Keratinocyte (primary cell): ENCODE measurements at regions not wholly inside any gene's neighbourhood (a gene's known extent, or its start where the extent isn't known, plus 50 kb on each side); places are given as distances from the start of the nearest gene placed in this dataset.

ENCODE experiments used
- DNase-seq: peaks from one replicate; pipeline ENCODE4 v3.0.0-alpha.2; 2011; ENCODE audit warnings: low read depth, missing footprints, low spot score
- FAIRE-seq: peaks from 2 replicates; lab custom pipeline; 2011; peaks lifted over from hg19 to GRCh38; lab: Jason Lieb, UNC
- H2AFZ ChIP-seq: 2 replicates; pipeline ENCODE4 v1.6.0; 2012; ENCODE audit warnings: low read length, control low read depth, inconsistent platforms; ENCODE audit not compliant: control insufficient read depth
- H3K27ac ChIP-seq: 2 replicates; pipeline ENCODE4 v1.5.1; 2011; ENCODE audit warnings: low read length; ENCODE audit not compliant: control insufficient read depth, insufficient read depth
- H3K27me3 ChIP-seq: 3 replicates; pipeline ENCODE4 v1.6.0; 2011; ENCODE audit warnings: low read length; ENCODE audit not compliant: control insufficient read depth, insufficient read depth; ENCODE audit errors: extremely low read depth
- H3K36me3 ChIP-seq, 2 experiments: 2 replicates in 1 of 2; 3 replicates in 1 of 2; pipeline ENCODE4 v1.5.1; 2011; ENCODE audit warnings: low read length in 2 of 2, mild to moderate bottlenecking in 1 of 2; ENCODE audit not compliant: control insufficient read depth in 2 of 2, insufficient read depth in 2 of 2; ENCODE audit errors: extremely low read depth in 1 of 2
- H3K4me1 ChIP-seq: 3 replicates; pipeline ENCODE4 v1.5.1; 2011; ENCODE audit warnings: low read length; ENCODE audit not compliant: control insufficient read depth, insufficient read depth; ENCODE audit errors: extremely low read depth
- H3K4me2 ChIP-seq: 3 replicates; pipeline ENCODE4 v1.6.0; 2011; ENCODE audit warnings: low read depth, low read length; ENCODE audit not compliant: control insufficient read depth, insufficient read depth; ENCODE audit errors: extremely low read depth
- H3K4me3 ChIP-seq, 3 experiments: fragments of 200-600 bp in 1 of 3; sonication (generic) in 1 of 3; 2 replicates in 2 of 3; 3 replicates in 1 of 3; pipeline ENCODE4 v1.5.1; 2011 to 2016; ENCODE audit warnings: low read length in 3 of 3, mild to moderate bottlenecking in 3 of 3, control low read depth in 2 of 3, inconsistent platforms in 1 of 3, low read depth in 1 of 3, mixed read lengths in 1 of 3, mixed run types in 1 of 3, moderate library complexity in 1 of 3; ENCODE audit not compliant: control insufficient read depth in 2 of 3, insufficient read depth in 2 of 3; ENCODE audit errors: extremely low read depth in 1 of 3
- H3K79me2 ChIP-seq: 2 replicates; pipeline ENCODE4 v1.6.0; 2012; ENCODE audit warnings: low read length; ENCODE audit not compliant: control insufficient read depth, insufficient read depth
- H3K9ac ChIP-seq: 3 replicates; pipeline ENCODE4 v1.6.0; 2011; ENCODE audit warnings: low read length; ENCODE audit not compliant: control insufficient read depth, insufficient read depth; ENCODE audit errors: extremely low read depth
- H3K9me1 ChIP-seq: 3 replicates; pipeline ENCODE4 v1.6.0; 2011; ENCODE audit warnings: low read length; ENCODE audit not compliant: control insufficient read depth, insufficient read depth; ENCODE audit errors: extremely low read depth
- H3K9me3 ChIP-seq: 2 replicates; pipeline ENCODE4 v1.5.1; 2012; ENCODE audit warnings: low read depth, low read length; ENCODE audit not compliant: control insufficient read depth
- H4K20me1 ChIP-seq: 3 replicates; pipeline ENCODE4 v1.6.0; 2011; ENCODE audit warnings: low read length; ENCODE audit not compliant: control insufficient read depth, insufficient read depth; ENCODE audit errors: extremely low read depth
- EZH2 ChIP-seq: IDR thresholded peaks from one replicate; pipeline ENCODE4 v1.6.1; 2012; ENCODE audit warnings: inconsistent platforms, mild to moderate bottlenecking, low read length, moderate library complexity
- dilution Hi-C: fragments of 300-500 bp; cut with MboI; formaldehyde crosslinking; loops from one replicate; pipeline ENCODE4 v1.7.0; 2020; ENCODE audit warnings: low sequenced_read_pairs; ENCODE audit not compliant: extremely low pct_ligation_motif_present
- TF ChIP-seq, protein P1 (sequence below), 3 experiments: IDR thresholded peaks in 1 of 3; conservative IDR thresholded peaks in 1 of 3; optimal IDR thresholded peaks in 1 of 3; 2 replicates in 2 of 3; 3 replicates in 1 of 3; pipeline versions ENCODE3 to v1.5.1; 2011; ENCODE audit warnings: low read length in 3 of 3, mild to moderate bottlenecking in 3 of 3, moderate library complexity in 2 of 3, control low read depth in 1 of 3, inconsistent platforms in 1 of 3; ENCODE audit not compliant: insufficient read depth in 2 of 3; ENCODE audit errors: extremely low read depth in 1 of 3

GRCh38 chr2:34316788-34317187 lies 717.7 kb upstream of the FAM98A start:
- H3K9me1 ChIP-seq = no peaks in the 10 kb centered on the region
- FAIRE-seq (no peak), DNase-seq (no peak)
- dilution Hi-C loops = no loop called here
- H3K79me2 ChIP-seq = no peaks in the 10 kb centered on the region
- H3K4me1 ChIP-seq = no peaks in the 10 kb centered on the region
- H3K27me3 ChIP-seq = no peaks in the 10 kb centered on the region
- H3K27ac ChIP-seq = no peak overlapping the region
- TF ChIP-seq, protein P1, sequence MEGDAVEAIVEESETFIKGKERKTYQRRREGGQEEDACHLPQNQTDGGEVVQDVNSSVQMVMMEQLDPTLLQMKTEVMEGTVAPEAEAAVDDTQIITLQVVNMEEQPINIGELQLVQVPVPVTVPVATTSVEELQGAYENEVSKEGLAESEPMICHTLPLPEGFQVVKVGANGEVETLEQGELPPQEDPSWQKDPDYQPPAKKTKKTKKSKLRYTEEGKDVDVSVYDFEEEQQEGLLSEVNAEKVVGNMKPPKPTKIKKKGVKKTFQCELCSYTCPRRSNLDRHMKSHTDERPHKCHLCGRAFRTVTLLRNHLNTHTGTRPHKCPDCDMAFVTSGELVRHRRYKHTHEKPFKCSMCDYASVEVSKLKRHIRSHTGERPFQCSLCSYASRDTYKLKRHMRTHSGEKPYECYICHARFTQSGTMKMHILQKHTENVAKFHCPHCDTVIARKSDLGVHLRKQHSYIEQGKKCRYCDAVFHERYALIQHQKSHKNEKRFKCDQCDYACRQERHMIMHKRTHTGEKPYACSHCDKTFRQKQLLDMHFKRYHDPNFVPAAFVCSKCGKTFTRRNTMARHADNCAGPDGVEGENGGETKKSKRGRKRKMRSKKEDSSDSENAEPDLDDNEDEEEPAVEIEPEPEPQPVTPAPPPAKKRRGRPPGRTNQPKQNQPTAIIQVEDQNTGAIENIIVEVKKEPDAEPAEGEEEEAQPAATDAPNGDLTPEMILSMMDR (optimal IDR thresholded peaks at IDR 0.05 in 1 of 3, IDR thresholded peaks at IDR 0.05 in 1 of 3, conservative IDR thresholded peaks at IDR 0.05 in 1 of 3; ENCODE audit: extremely low read depth in 1 of 3, insufficient read depth in 2 of 3, low read length in 3 of 3) = no peak
- TF ChIP-seq EZH2 = no peak
- no peak overlapping the region for H3K4me3 ChIP-seq
- H3K9ac ChIP-seq = no peak overlapping the region
- H3K9me3 ChIP-seq = no peaks in the 10 kb centered on the region
- H3K4me2 ChIP-seq = no peak overlapping the region
- no peaks in the 10 kb centered on the region for H3K36me3 ChIP-seq
- H2AFZ ChIP-seq = no peak overlapping the region
- no peaks in the 10 kb centered on the region for H4K20me1 ChIP-seq

- dilution Hi-C loops = no loop called here
- no peak overlapping the region for H3K4me2 ChIP-seq
- H3K4me1 ChIP-seq = no peaks in the 10 kb centered on the region
- H3K9me3 ChIP-seq = no peaks in the 10 kb centered on the region
- no peak overlapping the region for H3K9ac ChIP-seq
- H2AFZ ChIP-seq = no peak overlapping the region
- no peaks in the 10 kb centered on the region for H3K36me3 ChIP-seq
- FAIRE-seq (no peak), DNase-seq (no peak)
- no peak overlapping the region for H3K27ac ChIP-seq
- no peaks in the 10 kb centered on the region for H4K20me1 ChIP-seq
- no peak for TF ChIP-seq EZH2
- TF ChIP-seq, protein P1 (optimal IDR thresholded peaks at IDR 0.05 in 1 of 3, IDR thresholded peaks at IDR 0.05 in 1 of 3, conservative IDR thresholded peaks at IDR 0.05 in 1 of 3; ENCODE audit: extremely low read depth in 1 of 3, insufficient read depth in 2 of 3, low read length in 3 of 3) = no peak
- no peak overlapping the region for H3K4me3 ChIP-seq
- no peaks in the 10 kb centered on the region for H3K79me2 ChIP-seq
- H3K9me1 ChIP-seq = no peaks in the 10 kb centered on the region
- no peaks in the 10 kb centered on the region for H3K27me3 ChIP-seq
Observed at GRCh38 chr2:34311816-34312215, 712.7 kb upstream of the FAM98A start.
